H7 (cell line): ENCODE measurements at regions not wholly inside any gene's neighbourhood (a gene's known extent, or its start where the extent isn't known, plus 50 kb on each side); places are given as distances from the start of the nearest gene placed in this dataset.
"Not testable (repeated sequence)": the region's sequence is repeated elsewhere in the genome, so short reads cannot be mapped to it uniquely, and the experiment has no call there.

Experiments used
- DNase-seq: peaks from one replicate; pipeline ENCODE4 v3.0.0; 2012
- H3K27me3 ChIP-seq: 2 replicates; pipeline ENCODE4 v1.6.0; 2011; ENCODE audit warnings: mild to moderate bottlenecking, low read length; ENCODE audit not compliant: control insufficient read depth, insufficient read depth
- H3K36me3 ChIP-seq: replicated peaks from 2 replicates; pipeline ENCODE4 v1.5.1; 2011; ENCODE audit warnings: low read length; ENCODE audit not compliant: control insufficient read depth, insufficient read depth
- H3K4me3 ChIP-seq: 2 replicates; pipeline ENCODE4 v1.5.1; 2011; ENCODE audit warnings: low read depth, mild to moderate bottlenecking, control low read depth, low read length, moderate library complexity; ENCODE audit not compliant: insufficient read depth

GRCh38 chr4:83732114-83732635 lies 196.3 kb downstream of the GPAT3 start:
- H3K36me3 ChIP-seq: no peaks in the 10 kb centered on the region
- no peak for DNase-seq
- H3K27me3 ChIP-seq: no peaks in the 10 kb centered on the region
- no peak overlapping the region for H3K4me3 ChIP-seq

GRCh38 chr4:83731609-83732008 lies 195.7 kb downstream of the GPAT3 start:
- no peaks in the 10 kb centered on the region for H3K27me3 ChIP-seq
- no peak overlapping the region for H3K4me3 ChIP-seq
- H3K36me3 ChIP-seq: no peaks in the 10 kb centered on the region
- no peak for DNase-seq

- not testable (repeated sequence) for H3K4me3 ChIP-seq, DNase-seq, H3K27me3 ChIP-seq
Measured at GRCh38 chr4:83730958-83731357, 195.1 kb downstream of the GPAT3 start.

GRCh38 chr4:83728191-83728590 lies 192.3 kb downstream of the GPAT3 start:
- no peaks in the 10 kb centered on the region for H3K36me3 ChIP-seq
- H3K4me3 ChIP-seq: no peak overlapping the region
- no peak for DNase-seq
- H3K27me3 ChIP-seq: no peaks in the 10 kb centered on the region

More at GRCh38 chr4:83730958-83731357, 195.1 kb downstream of the GPAT3 start:
- H3K36me3 ChIP-seq: not testable (repeated sequence)

- no peak for DNase-seq
- H3K4me3 ChIP-seq: no peak overlapping the region
- no peaks in the 10 kb centered on the region for H3K36me3 ChIP-seq
- H3K27me3 ChIP-seq: no peaks in the 10 kb centered on the region
Measured at GRCh38 chr4:83725336-83726085, 189.6 kb downstream of the GPAT3 start.

GRCh38 chr4:83724485-83725335 lies 188.8 kb downstream of the GPAT3 start:
- no peak for DNase-seq
- no peaks in the 10 kb centered on the region for H3K36me3 ChIP-seq
- H3K27me3 ChIP-seq: no peaks in the 10 kb centered on the region
- H3K4me3 ChIP-seq: no peak overlapping the region

GRCh38 chr4:83723609-83724008 lies 187.7 kb downstream of the GPAT3 start:
- no peak for DNase-seq
- Histone ChIP-seq H3K27me3 (no peaks in the 10 kb centered on the region), H3K4me3 (no peak overlapping the region), H3K36me3 (no peaks in the 10 kb centered on the region)

- Histone ChIP-seq H3K27me3 (no peaks in the 10 kb centered on the region), H3K4me3 (no peak overlapping the region), H3K36me3 (no peaks in the 10 kb centered on the region)
- no peak for DNase-seq
Measured at GRCh38 chr4:83722730-83723269, 186.9 kb downstream of the GPAT3 start.

GRCh38 chr4:83716874-83717273 lies 181.0 kb downstream of the GPAT3 start:
- Histone ChIP-seq H3K36me3 (no peaks in the 10 kb centered on the region), H3K27me3 (no peaks in the 10 kb centered on the region), H3K4me3 (no peak overlapping the region)
- DNase-seq: no peak

GRCh38 chr4:83712890-83713289 lies 177.0 kb downstream of the GPAT3 start:
- Histone ChIP-seq H3K27me3 (no peaks in the 10 kb centered on the region), H3K4me3 (no peak overlapping the region), H3K36me3 (no peaks in the 10 kb centered on the region)
- DNase-seq: no peak

- no peaks in the 10 kb centered on the region for H3K36me3 ChIP-seq
- DNase-seq: no peak
- no peak overlapping the region for H3K4me3 ChIP-seq
- no peaks in the 10 kb centered on the region for H3K27me3 ChIP-seq
Measured at GRCh38 chr4:83709627-83710026, 173.7 kb downstream of the GPAT3 start.

- DNase-seq: no peak
- Histone ChIP-seq H3K4me3 (no peak overlapping the region), H3K36me3 (no peaks in the 10 kb centered on the region), H3K27me3 (no peaks in the 10 kb centered on the region)
Measured at GRCh38 chr4:83708500-83709175, 172.7 kb downstream of the GPAT3 start.

GRCh38 chr4:83704786-83705185 lies 168.9 kb downstream of the GPAT3 start:
- H3K4me3 ChIP-seq: no peak overlapping the region
- no peaks in the 10 kb centered on the region for H3K27me3 ChIP-seq
- DNase-seq: no peak
- H3K36me3 ChIP-seq: no peaks in the 10 kb centered on the region

GRCh38 chr4:83703752-83704151 lies 167.8 kb downstream of the GPAT3 start:
- Histone ChIP-seq H3K4me3 (no peak overlapping the region), H3K36me3 (no peaks in the 10 kb centered on the region), H3K27me3 (no peaks in the 10 kb centered on the region)
- DNase-seq: no peak
